GM18867 (cell line): ENCODE measurements at regions not wholly inside any gene's neighbourhood (a gene's known extent, or its start where the extent isn't known, plus 50 kb on each side); places are given as distances from the start of the nearest gene placed in this dataset.

Experiments
- ATAC-seq: cut with Tn5 transposase; IDR thresholded peaks from one replicate; pipeline ENCODE4 v1.9.1; 2021; ENCODE audit warnings: mild to moderate bottlenecking, moderate library complexity; ENCODE audit not compliant: unreplicated experiment

GRCh38 chr21:26225046-26225445 is 54.5 kb upstream of the APP start:
- ATAC-seq = no peak

- no peak for ATAC-seq
These were observed 53.8 kb upstream of the APP start for GRCh38 chr21:26224366-26224765.
